Stomach smooth muscle (tissue), 2 donors: ENCODE measurements at regions not wholly inside any gene's neighbourhood (a gene's known extent, or its start where the extent isn't known, plus 50 kb on each side); places are given as distances from the start of the nearest gene placed in this dataset.
A peak's percentile ranks its signal among the peaks of the same experiment; 100 is the strongest.

ENCODE experiments used
- H3K27ac ChIP-seq: one replicate; pipeline ENCODE4 v1.7.0; 2013; ENCODE audit warnings: mild to moderate bottlenecking, low read length, inconsistent platforms
- H3K27me3 ChIP-seq, 2 donors: one replicate each; pipeline ENCODE4 v1.7.0; 2013; ENCODE audit warnings: low read length in 2 of 2; ENCODE audit not compliant: insufficient read depth in 2 of 2, control insufficient read depth in 1 of 2
- H3K36me3 ChIP-seq, 2 donors: one replicate each; pipeline ENCODE4 v1.7.0; 2013; ENCODE audit warnings: low read length in 2 of 2; ENCODE audit not compliant: control insufficient read depth in 2 of 2, insufficient read depth in 2 of 2
- H3K4me1 ChIP-seq: one replicate; pipeline ENCODE4 v1.7.0; 2013; ENCODE audit warnings: low read length; ENCODE audit not compliant: control insufficient read depth, insufficient read depth
- H3K4me3 ChIP-seq, 2 donors: one replicate each; pipeline ENCODE4 v1.7.0; 2013; ENCODE audit warnings: low read length in 2 of 2
- H3K9ac ChIP-seq, 2 donors: one replicate each; pipeline ENCODE4 v1.7.0; 2013; ENCODE audit warnings: low read length in 2 of 2, mild to moderate bottlenecking in 1 of 2
- H3K9me3 ChIP-seq, 2 donors: one replicate each; pipeline ENCODE4 v1.7.0; 2013; ENCODE audit warnings: low read length in 2 of 2; ENCODE audit not compliant: control insufficient read depth in 2 of 2
- donor health status: healthy.
- donor health status: Pancreatic carcinoma.

- H3K27ac ChIP-seq, result no peak overlapping the region
- no peaks in the 10 kb centered on the region for H3K4me1 ChIP-seq
Measured at GRCh38 chr17:68792873-68793272, 162.3 kb downstream of the ABCA8 start.

GRCh38 chr17:68792042-68792685, 163.0 kb downstream of the ABCA8 start:
- Histone ChIP-seq H3K4me1 (no peaks in the 10 kb centered on the region), H3K27ac (no peak overlapping the region), H3K9me3 (no peaks in the 10 kb centered on the region), H3K4me3 (no peak overlapping the region), H3K36me3 (no peaks in the 10 kb centered on the region), H3K9ac (no peak overlapping the region), H3K27me3 (no peaks in the 10 kb centered on the region)

More at GRCh38 chr17:68792873-68793272, 162.3 kb downstream of the ABCA8 start:
- H3K36me3 ChIP-seq, result no peaks in the 10 kb centered on the region
- H3K27me3 ChIP-seq, result no peaks in the 10 kb centered on the region
- H3K9ac ChIP-seq, result no peak overlapping the region
- H3K4me3 ChIP-seq, result no peak overlapping the region
- no peaks in the 10 kb centered on the region for H3K9me3 ChIP-seq

GRCh38 chr17:68790931-68791330, 164.3 kb downstream of the ABCA8 start:
- H3K4me3 ChIP-seq, result no peak overlapping the region
- no peaks in the 10 kb centered on the region for H3K36me3 ChIP-seq
- peak overlapping the region; percentile 49 for H3K27ac ChIP-seq
- H3K9me3 ChIP-seq, result no peaks in the 10 kb centered on the region
- no peaks in the 10 kb centered on the region for H3K27me3 ChIP-seq
- no peak overlapping the region for H3K9ac ChIP-seq
- no peaks in the 10 kb centered on the region for H3K4me1 ChIP-seq

GRCh38 chr17:68790492-68790891, 164.7 kb downstream of the ABCA8 start:
- H3K9me3 ChIP-seq, result no peaks in the 10 kb centered on the region
- peak overlapping the region; percentile 49 for H3K27ac ChIP-seq
- H3K36me3 ChIP-seq, result no peaks in the 10 kb centered on the region
- no peaks in the 10 kb centered on the region for H3K27me3 ChIP-seq
- no peak overlapping the region for H3K4me3 ChIP-seq
- H3K9ac ChIP-seq, result no peak overlapping the region
- no peaks in the 10 kb centered on the region for H3K4me1 ChIP-seq

GRCh38 chr17:68789203-68789962, 165.8 kb downstream of the ABCA8 start:
- H3K27ac ChIP-seq, result no peak overlapping the region

GRCh38 chr17:68785565-68786486, 169.4 kb downstream of the ABCA8 start:
- Histone ChIP-seq H3K9me3 (peaks cover 0 to 3% of the 10 kb centered on the region in 2 donors), H3K27ac (no peak overlapping the region), H3K36me3 (no peaks in the 10 kb centered on the region), H3K4me3 (no peak overlapping the region), H3K9ac (no peak overlapping the region), H3K4me1 (peaks cover 3% of the 10 kb centered on the region), H3K27me3 (no peaks in the 10 kb centered on the region)

More at GRCh38 chr17:68789203-68789962, 165.8 kb downstream of the ABCA8 start:
- H3K9me3 ChIP-seq, result no peaks in the 10 kb centered on the region
- H3K9ac ChIP-seq, result no peak overlapping the region
- H3K36me3 ChIP-seq, result no peaks in the 10 kb centered on the region
- H3K4me3 ChIP-seq, result no peak overlapping the region
- no peaks in the 10 kb centered on the region for H3K4me1 ChIP-seq
- no peaks in the 10 kb centered on the region for H3K27me3 ChIP-seq

- Histone ChIP-seq H3K36me3 (no peaks in the 10 kb centered on the region), H3K27me3 (no peaks in the 10 kb centered on the region), H3K9ac (no peak overlapping the region), H3K4me1 (peaks cover 3% of the 10 kb centered on the region), H3K9me3 (peaks cover 0 to 3% of the 10 kb centered on the region in 2 donors), H3K4me3 (no peak overlapping the region), H3K27ac (no peak overlapping the region)
Measured at GRCh38 chr17:68784431-68784830, 170.8 kb downstream of the ABCA8 start.

- peaks cover 0 to 3% of the 10 kb centered on the region in 2 donors for H3K9me3 ChIP-seq
- H3K27ac ChIP-seq, result no peak overlapping the region
- H3K36me3 ChIP-seq, result no peaks in the 10 kb centered on the region
- no peak overlapping the region for H3K4me3 ChIP-seq
- peaks cover 3% of the 10 kb centered on the region for H3K4me1 ChIP-seq
- H3K27me3 ChIP-seq, result no peaks in the 10 kb centered on the region
- H3K9ac ChIP-seq, result no peak overlapping the region
Measured at GRCh38 chr17:68783861-68784260, 171.3 kb downstream of the ABCA8 start.

- Histone ChIP-seq H3K4me1 (peaks cover 3% of the 10 kb centered on the region), H3K27ac (no peak overlapping the region)
Measured at GRCh38 chr17:68782789-68783188, 172.4 kb downstream of the ABCA8 start.

GRCh38 chr17:68780596-68780995, 174.6 kb downstream of the ABCA8 start:
- Histone ChIP-seq H3K9ac (no peak overlapping the region), H3K27ac (no peak overlapping the region), H3K27me3 (no peaks in the 10 kb centered on the region), H3K9me3 (peaks cover 0 to 3% of the 10 kb centered on the region in 2 donors), H3K4me1 (peaks cover 3% of the 10 kb centered on the region), H3K4me3 (no peak overlapping the region), H3K36me3 (no peaks in the 10 kb centered on the region)

More at GRCh38 chr17:68782789-68783188, 172.4 kb downstream of the ABCA8 start:
- Histone ChIP-seq H3K9me3 (peaks cover 0 to 3% of the 10 kb centered on the region in 2 donors), H3K9ac (no peak overlapping the region), H3K4me3 (no peak overlapping the region), H3K36me3 (no peaks in the 10 kb centered on the region), H3K27me3 (no peaks in the 10 kb centered on the region)
